ENCODE measurements at regions not wholly inside any gene's neighbourhood (a gene's known extent, or its start where the extent isn't known, plus 50 kb on each side); places are given as distances from the start of the nearest gene placed in this dataset.

DNA sequence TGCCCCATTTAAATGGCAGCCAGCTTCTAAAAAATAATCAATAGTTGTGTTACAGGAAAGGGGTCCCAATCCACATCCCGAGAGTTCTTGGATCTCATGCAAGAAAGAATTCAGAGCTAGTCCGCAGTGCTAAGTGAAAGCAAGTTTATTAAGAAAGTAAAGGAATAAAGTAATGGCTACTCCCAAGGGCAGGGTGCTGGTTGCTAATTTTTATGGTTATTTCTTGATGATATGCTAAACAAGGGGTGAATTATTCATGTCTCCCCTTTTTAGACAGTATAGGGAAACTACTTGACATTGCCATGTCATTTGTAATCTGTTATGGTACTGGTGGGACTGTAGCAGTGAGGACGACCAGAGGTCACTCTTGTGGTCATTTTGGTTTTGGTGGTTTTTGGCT, 591.3 kb downstream of the LRFN5 start:
- no peaks in the 10 kb centered on the region for H3K36me3 ChIP-seq (replicated peaks in 1 of 2; ENCODE audit: control insufficient read depth in 1 of 2, insufficient read depth in 2 of 2, low read length in 2 of 2)
- in situ Hi-C loops (cut with HindIII; ENCODE audit: extremely low pct_ligation_motif_present, low pct_unique_long_range_greater_than_20kb), result no loop called here
- FAIRE-seq (no peak), DNase-seq (ENCODE audit: low spot score) (no peak), ATAC-seq (no peak)
- no peak overlapping the region for H3K4me3 ChIP-seq (replicated peaks in 1 of 3; ENCODE audit: insufficient read depth in 1 of 3, low read depth in 2 of 3, low read length in 3 of 3)
- CTCF ChIA-PET (ENCODE audit: low intra/inter-chr PET ratio, low total read pairs), result no interaction called here
- H3K4me1 ChIP-seq (ENCODE audit: insufficient read depth, low read length), result no peaks in the 10 kb centered on the region
- no peaks in the 10 kb centered on the region for H3K27me3 ChIP-seq (ENCODE audit: control insufficient read depth in 1 of 2, insufficient read depth in 2 of 2, low read length in 2 of 2)
- H3K9ac ChIP-seq (ENCODE audit: insufficient read depth, low read depth, low read length), result no peak overlapping the region
- H3K79me2 ChIP-seq (ENCODE audit: insufficient read depth, low read length), result no peaks in the 10 kb centered on the region
- no peaks in the 10 kb centered on the region for H4K20me1 ChIP-seq (ENCODE audit: insufficient read depth, low read length)
- no TSS peak for BruUV-seq (replicated peaks)
- H3K27ac ChIP-seq (ENCODE audit: extremely low read length, insufficient read depth, low read length), result no peak overlapping the region
- no peak overlapping the region for H3K4me2 ChIP-seq (ENCODE audit: low read depth, low read length)
- intact Hi-C loops (cut with micrococcal nuclease; ENCODE audit: unreplicated experiment), result no loop called here
- H2AFZ ChIP-seq (ENCODE audit: low read length), result no peak overlapping the region
- H3K9me3 ChIP-seq (ENCODE audit: low read length), result peaks cover 95% of the 10 kb centered on the region
- 5% methylated on average over 3 of the region's 3 CpGs for WGBS (ENCODE audit: low lambda C conversion rate)
- TF ChIP-seq MXD4 (CRISPR knock-in tag; IDR thresholded peaks at IDR 0.05) (no peak), ZNF747 (CRISPR knock-in tag; IDR thresholded peaks at IDR 0.05; ENCODE audit: borderline replicate concordance) (no peak), POLR2AphosphoS5 (IDR thresholded peaks at IDR 0.05; ENCODE audit: low read depth, low read length) (no peak), ZMYM4 (CRISPR knock-in tag; IDR thresholded peaks at IDR 0.05) (no peak), ZKSCAN1 (IDR thresholded peaks at IDR 0.05; ENCODE audit: low read length) (no peak), ZNF780A (CRISPR knock-in tag; IDR thresholded peaks at IDR 0.05) (no peak), CBX5 (CRISPR knock-in tag; IDR thresholded peaks at IDR 0.05; ENCODE audit: borderline replicate concordance) (no peak)
- TF ChIP-seq, protein P1, sequence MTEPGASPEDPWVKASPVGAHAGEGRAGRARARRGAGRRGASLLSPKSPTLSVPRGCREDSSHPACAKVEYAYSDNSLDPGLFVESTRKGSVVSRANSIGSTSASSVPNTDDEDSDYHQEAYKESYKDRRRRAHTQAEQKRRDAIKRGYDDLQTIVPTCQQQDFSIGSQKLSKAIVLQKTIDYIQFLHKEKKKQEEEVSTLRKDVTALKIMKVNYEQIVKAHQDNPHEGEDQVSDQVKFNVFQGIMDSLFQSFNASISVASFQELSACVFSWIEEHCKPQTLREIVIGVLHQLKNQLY (CRISPR knock-in tag; IDR thresholded peaks at IDR 0.05), result no peak
- TF ChIP-seq, protein P2, sequence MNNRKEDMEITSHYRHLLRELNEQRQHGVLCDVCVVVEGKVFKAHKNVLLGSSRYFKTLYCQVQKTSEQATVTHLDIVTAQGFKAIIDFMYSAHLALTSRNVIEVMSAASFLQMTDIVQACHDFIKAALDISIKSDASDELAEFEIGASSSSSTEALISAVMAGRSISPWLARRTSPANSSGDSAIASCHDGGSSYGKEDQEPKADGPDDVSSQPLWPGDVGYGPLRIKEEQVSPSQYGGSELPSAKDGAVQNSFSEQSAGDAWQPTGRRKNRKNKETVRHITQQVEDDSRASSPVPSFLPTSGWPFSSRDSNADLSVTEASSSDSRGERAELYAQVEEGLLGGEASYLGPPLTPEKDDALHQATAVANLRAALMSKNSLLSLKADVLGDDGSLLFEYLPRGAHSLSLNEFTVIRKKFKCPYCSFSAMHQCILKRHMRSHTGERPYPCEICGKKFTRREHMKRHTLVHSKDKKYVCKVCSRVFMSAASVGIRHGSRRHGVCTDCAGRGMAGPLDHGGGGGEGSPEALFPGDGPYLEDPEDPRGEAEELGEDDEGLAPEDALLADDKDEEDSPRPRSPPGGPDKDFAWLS (CRISPR knock-in tag; IDR thresholded peaks at IDR 0.05; ENCODE audit: borderline replicate concordance), result no peak
- POLR2A ChIA-PET, result no interaction called here
